Posterior vena cava (tissue), 2 donors: ENCODE measurements at regions not wholly inside any gene's neighbourhood (a gene's known extent, or its start where the extent isn't known, plus 50 kb on each side); places are given as distances from the start of the nearest gene placed in this dataset.

Experiments used
- DNase-seq: peaks from one replicate; pipeline ENCODE4 v3.0.0-alpha.2; 2020; ENCODE audit warnings: low spot score
- intact Hi-C, 2 donors: fragments of 100-400 bp; cut with DNase I; formaldehyde crosslinking; loops; one replicate each; pipeline versions ENCODE4 v1.14.1 to v1.14.2; 2022 to 2023
- donor health status: DM: yes; HTN: yes; CAD: no.
- donor health status: DM: yes; HTN: yes; CAD: no.

DNA sequence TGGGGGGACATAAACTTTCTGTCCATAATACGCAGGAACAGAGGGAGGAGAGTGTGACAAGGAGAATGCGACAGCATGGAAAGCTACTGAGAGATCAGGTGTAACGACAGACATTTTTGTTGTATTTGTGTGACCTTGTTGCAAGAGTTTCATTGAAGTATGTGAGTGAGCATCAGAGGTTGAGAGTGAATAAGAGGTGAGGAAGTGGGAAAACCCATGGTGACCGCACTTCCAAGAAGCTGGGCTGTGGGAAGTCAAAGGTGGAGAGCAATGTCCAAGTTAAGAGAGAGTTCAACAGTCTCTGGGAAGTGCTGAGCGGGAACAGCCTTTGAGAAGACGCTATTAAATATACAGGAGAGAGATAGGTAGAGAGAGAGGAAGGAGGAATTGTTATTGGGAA is 76.4 kb upstream of the PGRMC2 start:
- DNase-seq = no peak
- intact Hi-C loops = no loop called here

DNA sequence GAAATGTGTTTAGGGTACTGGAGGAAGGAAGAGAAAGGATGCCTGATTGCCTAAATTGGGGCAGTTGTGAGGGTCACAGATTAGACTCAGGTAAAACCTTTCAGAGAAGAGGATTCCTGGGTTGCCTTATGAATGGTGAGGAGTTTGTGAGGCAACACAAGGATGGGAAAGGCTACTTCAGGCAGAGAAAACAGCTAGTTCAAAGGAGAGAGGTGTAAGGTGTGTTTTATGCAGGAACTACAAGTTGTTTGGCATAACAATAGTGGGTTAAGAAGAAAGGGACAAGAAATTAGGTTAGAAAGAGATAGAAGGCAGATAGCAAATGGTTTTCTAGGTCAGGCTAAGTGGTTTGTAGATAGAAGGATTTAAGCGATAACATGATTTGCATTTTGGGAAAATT is 75.1 kb upstream of the PGRMC2 start:
- DNase-seq = no peak
- intact Hi-C loops = no loop called here

DNA sequence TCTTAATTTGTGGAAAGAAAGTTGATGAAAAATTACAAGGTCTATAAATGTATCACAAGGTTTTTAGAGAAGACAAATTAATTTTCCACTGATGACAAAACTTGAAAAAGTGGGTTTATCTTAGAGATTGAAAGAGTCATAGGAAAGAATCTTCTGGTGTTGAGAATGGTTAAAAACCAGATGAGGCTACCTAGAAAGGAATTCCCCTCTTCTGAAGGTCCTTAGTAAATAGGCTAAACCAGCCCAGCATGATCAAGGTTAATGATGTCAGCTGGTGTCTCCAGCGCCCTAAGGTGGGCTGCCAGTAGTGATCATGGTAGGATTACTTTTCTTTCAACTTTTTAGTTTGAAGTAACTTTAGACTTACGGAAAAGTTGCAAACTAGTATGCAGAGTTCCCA is 71.8 kb upstream of the PGRMC2 start:
- no peak for DNase-seq
- intact Hi-C loops = no loop called here

DNA sequence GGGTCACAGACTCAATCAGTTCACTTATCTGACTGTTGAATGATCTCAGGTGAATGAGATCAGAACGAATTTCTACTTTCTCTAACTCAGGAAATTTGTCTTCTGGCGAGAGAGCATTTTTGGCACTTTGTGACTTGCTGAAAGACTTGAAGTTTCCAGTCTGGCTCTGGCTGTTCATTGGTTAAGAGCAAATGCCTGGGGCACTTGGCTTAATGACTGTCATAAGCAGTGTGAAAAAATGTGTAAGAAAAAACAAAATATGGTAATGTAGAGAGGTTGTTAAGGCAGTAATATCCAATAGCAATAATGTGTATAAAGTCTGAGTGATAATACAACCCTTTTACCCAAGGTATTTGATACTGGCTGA is 71.3 kb upstream of the PGRMC2 start:
- intact Hi-C loops = no loop called here
- no peak for DNase-seq

GRCh38 chr4:128358231-128358912 is 70.8 kb upstream of the PGRMC2 start:
- DNase-seq = no peak
- intact Hi-C loops = no loop called here

DNA sequence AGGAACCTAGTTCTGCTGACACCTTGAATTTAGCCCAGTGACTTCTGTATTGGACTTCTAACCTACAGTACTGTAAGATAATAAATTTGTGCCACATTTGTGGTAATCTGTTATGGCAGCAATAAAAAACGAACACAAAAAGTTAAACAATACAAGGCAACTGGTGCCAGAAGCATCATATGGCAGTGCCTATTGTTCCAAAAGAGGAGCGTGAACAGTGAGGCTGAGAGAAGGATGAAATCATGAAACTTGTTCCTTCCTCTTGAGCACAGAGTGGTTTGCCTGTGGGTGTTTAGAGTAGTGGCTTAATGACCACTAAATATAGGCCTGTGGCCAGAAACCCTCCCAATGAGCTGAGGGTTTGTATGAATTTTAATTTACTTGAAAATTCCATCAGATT is 69.7 kb upstream of the PGRMC2 start:
- intact Hi-C loops = no loop called here
- no peak for DNase-seq

DNA sequence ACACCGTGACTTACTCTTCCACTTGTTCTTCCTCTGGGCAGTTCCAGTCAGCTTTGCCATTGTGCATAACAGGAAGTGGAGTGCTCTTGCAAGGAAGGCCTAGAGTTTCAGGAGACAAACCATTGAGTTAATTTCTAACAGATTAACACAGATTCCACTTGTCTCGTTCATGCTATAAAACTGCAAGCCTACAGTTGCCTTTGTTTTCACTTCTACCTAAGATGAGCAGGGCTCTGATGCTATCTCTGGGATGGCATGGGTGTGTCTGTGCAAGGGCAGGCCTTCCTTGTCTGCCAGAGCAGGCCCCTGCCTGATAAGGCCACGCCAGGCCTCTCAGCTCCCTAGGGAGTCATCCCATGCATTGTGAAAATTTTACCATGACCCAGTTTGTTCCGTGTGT is 67.7 kb upstream of the PGRMC2 start:
- intact Hi-C loops = no loop called here
- DNase-seq = no peak

DNA sequence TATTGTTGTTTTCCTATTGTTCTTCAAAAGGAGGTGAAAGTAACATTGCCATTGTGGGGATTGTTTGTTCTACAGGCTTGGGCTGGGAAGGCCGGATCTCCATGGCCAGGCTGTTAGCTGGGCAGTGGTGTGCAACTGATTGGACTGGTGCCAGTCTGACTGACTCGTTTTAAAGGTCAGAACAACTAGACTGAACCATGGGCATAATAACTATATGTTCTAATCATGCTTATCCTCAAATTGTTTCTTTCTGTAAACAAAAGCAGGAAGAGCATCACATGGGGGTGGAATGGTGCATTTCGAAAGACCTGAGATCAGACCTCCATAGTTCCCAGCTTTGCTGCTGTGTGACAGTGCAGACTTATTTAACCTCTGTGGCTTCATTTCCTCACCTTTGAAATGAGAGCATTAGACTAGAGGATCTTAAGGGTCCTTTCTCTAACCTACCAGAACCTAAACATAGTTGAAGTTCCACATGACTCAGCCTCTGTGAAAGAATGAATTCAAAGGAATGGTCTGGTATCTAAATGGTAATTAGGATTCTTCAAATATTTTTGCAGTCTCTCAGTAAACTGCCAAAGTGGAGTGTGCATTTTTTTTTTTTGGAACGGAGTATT is 66.7 kb upstream of the PGRMC2 start:
- no peak for DNase-seq

DNA sequence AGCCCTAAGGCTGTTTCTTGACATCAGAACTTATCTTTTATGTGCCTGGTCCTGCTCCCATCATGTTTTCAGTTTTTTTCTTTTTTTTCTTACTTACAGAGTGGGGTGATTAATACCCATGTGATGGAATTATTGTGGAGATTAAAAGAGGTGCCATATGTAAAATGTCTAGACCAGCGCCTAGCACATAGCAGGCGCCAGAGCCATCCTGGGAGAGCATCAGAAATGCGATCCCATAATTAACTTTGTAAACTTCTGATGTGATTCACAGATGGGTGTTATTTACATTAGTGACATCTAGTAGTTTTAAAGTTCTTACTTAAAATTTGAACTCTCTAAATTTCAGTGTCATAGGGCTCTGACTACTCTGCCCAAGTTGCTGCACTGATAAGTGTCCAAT is 66.2 kb upstream of the PGRMC2 start:
- intact Hi-C loops = no loop called here
- no peak for DNase-seq

More for the DNA sequence above, 66.7 kb upstream of the PGRMC2 start:
- intact Hi-C loops = no loop called here

GRCh38 chr4:128351502-128351901 is 63.9 kb upstream of the PGRMC2 start:
- no peak for DNase-seq
- intact Hi-C loops = no loop called here

GRCh38 chr4:128350449-128351045 is 62.9 kb upstream of the PGRMC2 start:
- DNase-seq = no peak

DNA sequence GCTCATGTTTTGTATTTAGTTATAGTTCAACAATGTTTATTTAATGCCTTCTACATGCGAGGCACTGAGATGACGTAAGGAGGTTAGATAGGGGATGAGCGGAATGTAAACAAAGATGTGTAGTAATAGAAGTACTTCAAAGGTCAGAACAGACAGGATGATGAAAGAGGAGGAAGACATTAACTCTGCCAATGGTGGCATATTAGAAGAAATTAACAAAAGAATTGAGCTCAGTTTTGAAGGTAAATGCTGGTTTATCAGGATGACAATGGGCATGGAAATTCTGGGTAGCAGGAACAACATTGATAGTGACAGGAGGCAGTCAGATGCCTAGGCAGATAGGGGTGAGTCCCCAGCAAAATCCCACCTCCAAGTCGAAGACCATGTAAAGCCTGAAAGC is 62.3 kb upstream of the PGRMC2 start:
- intact Hi-C loops = no loop called here
- no peak for DNase-seq

More at GRCh38 chr4:128350449-128351045, 62.9 kb upstream of the PGRMC2 start:
- intact Hi-C loops = no loop called here

DNA sequence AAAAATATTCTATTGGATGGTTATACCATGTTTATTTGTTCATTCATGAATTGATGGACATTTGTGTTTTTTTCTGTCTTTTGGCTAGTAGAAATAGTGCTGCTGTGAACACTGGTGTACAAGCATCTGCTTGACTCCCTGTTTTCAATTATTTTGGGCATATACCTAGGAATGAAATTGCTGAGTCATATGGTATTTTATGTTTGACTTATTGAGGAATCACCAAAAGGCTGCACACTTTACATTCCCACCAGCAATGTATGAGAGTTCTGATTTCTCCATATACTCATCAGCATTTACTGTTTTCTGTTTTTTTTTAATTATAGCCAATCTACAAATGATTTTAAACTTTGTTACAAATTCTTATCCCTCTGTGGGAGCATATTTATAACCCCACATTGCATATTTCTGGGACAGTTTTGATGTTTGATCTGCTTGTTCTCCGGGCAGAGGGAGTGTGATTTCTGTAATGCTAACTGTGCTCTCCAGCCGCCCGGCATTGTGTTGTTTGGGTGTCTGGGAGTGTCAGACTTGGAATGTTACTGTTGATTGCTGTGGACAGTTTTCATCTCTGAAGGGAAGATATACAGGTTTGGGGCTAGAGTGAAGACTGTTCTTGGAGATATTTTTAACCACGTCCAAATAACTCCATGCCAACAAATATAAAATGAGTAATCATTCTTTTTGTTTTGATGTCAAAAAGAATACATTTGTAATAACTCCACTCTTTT is 60.5 kb upstream of the PGRMC2 start:
- intact Hi-C loops = no loop called here
- DNase-seq = no peak

- intact Hi-C loops = no loop called here
- DNase-seq = no peak
Measured at GRCh38 chr4:128347175-128347868, 59.7 kb upstream of the PGRMC2 start.

DNA sequence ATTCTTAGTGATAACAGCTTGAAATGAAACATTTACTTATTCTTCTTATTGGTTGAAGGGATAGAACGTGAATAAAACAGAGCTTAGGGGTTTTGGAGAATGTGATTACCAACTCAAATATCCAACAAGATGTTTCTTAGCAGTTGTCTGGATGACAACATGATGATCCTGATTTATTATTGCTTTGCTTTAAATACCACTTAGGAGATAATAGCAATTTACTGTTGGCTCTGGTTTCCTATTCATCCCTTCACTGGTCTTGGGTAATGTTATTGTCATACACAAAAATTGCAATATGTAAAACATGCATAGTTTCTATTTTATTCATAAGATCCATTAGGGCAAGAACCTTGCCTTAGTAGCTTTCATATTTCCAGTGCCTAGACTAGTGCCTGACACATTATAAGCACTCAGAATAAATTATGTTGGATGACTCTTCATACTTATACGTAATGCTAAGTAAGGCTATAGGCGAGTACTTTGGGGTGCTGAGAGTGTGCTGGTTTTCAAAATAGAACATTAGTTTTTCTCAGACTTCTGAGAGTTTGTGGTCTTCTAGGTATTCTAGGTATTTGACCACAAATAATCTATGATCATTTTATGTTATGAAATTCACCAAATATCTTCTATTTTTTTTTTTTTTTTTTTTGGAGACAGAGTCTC is 58.6 kb upstream of the PGRMC2 start:
- intact Hi-C loops = no loop called here
- no peak for DNase-seq

DNA sequence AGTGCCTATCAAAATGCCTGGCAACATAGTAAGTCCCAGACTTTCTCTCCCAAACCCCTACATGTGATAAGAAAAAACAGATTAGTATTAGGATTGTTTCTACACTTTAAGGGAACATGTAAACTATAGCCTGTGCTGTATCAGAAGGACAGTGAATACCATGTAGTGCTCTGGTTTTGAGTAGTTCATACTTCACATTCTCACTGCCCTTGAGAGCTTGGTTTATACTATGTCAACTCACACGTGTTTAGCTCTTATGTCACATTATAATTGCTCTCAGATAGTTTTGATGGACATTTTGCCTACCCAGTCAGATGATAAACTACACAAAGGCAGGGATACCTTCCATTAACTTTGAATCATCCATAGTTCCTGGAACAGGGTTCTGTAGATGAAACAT is 58.0 kb upstream of the PGRMC2 start:
- intact Hi-C loops = no loop called here

DNA sequence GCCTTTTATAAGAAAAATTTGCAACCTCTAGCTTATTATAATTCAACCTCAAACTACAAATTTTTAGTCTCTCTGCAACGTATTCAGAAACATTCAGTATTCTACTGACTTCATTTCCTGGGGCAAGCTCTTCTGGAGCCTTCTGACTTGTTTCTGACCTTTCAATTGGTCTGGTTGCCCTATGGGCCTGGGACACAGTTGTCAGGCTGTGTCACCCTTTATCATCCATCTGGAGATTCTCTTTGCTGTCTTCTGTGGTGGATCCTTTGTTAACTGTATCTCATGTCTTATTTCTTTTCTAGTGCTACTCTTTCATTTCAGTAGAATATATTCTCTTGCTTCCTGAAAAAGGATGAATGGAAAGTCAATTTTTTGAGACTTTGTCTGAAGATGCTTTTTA is 55.1 kb upstream of the PGRMC2 start:
- intact Hi-C loops = no loop called here

More for the DNA sequence above, 58.0 kb upstream of the PGRMC2 start:
- no peak for DNase-seq

DNA sequence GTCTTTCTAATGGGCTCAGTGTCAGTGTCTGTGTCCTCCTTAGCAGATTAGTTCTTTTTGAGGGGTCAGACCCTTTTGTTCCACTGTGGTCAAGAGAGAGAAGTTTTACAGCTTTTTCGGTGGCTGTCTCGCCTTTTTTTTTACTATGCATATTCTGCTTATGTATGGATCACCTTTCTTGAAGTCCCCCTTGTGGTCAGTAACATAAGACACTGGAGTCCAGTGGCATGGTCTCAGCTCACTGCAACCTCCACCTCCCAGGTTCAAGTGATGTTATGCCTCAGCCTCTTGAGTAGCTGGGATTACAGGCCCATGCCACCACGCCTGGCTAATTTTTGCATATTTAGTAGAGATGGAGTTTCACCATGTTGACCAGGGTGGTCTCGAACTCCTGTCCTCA is 54.0 kb upstream of the PGRMC2 start:
- intact Hi-C loops = no loop called here
- DNase-seq = no peak

More for the DNA sequence above, 55.1 kb upstream of the PGRMC2 start:
- DNase-seq = no peak

DNA sequence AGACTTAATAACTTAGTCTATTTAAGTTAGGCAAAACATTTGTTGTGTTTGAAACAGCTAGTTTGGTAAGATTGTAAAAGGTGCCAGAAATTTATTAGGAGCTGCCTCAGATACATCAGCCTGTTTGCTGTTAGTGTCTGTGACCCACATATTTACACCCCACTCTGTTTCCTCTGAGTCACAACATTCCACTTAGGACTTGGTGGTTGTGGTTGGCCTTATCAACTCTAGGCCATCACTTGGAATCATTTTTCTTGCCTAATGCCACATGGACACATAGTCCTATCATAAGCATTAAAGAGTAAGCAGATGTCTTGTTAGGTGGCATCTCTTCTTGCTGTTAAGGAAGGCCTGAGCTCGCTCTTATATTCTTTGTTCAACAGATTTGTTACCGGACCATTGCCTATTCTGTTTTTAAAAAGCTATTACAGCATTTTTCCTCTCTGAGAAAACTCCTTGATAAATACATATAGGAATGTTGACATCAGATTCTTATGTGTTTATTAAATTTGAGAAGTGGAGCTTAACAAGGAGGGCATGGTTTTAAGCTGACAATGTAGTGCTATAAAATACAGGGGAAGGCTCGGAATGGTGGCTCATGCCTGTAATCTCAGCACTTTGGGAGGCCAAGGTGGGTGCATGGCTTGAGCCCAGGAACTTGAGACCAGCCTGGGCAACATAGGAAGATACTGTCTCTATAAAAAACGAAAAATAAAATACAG is 51.2 kb upstream of the PGRMC2 start:
- intact Hi-C loops = no loop called here
- no peak for DNase-seq
